PC-3 (cell line): ENCODE measurements at regions not wholly inside any gene's neighbourhood (a gene's known extent, or its start where the extent isn't known, plus 50 kb on each side); places are given as distances from the start of the nearest gene placed in this dataset.

Source experiments
- CTCF ChIP-seq: fragments of 300-600 bp; sonication (generic); conservative IDR thresholded peaks from 2 replicates; pipeline ENCODE4 v1.5.1; 2017; ENCODE audit warnings: antibody characterized with exemption, low read depth, mild to moderate bottlenecking, low read length
- EZH2 ChIP-seq: fragments of 300-600 bp; sonication (generic); IDR thresholded peaks from one replicate; pipeline ENCODE4 v1.6.1; 2017; ENCODE audit warnings: antibody characterized with exemption, mild to moderate bottlenecking, low read length; ENCODE audit not compliant: unreplicated experiment
- EZH2phosphoT487 ChIP-seq: fragments of 300-600 bp; sonication (generic); IDR thresholded peaks from 2 replicates; pipeline ENCODE4 v1.6.1; 2018; ENCODE audit warnings: mild to moderate bottlenecking, antibody characterized with exemption, low read length, borderline replicate concordance

GRCh38 chr16:47888734-47889133, 267.1 kb downstream of the ABCC12 start:
- TF ChIP-seq CTCF, result no peak
- TF ChIP-seq EZH2phosphoT487, result no peak
- no peak for TF ChIP-seq EZH2
